ENCODE measurements at regions not wholly inside any gene's neighbourhood (a gene's known extent, or its start where the extent isn't known, plus 50 kb on each side); places are given as distances from the start of the nearest gene placed in this dataset.
"Not testable (repeated sequence)": the region's sequence is repeated elsewhere in the genome, so short reads cannot be mapped to it uniquely, and the experiment has no call there.

GRCh38 chr2:91685541-91685940 is 2994.1 kb downstream of the RPIA start:
- H3K4me3 ChIP-seq (ENCODE audit: low read depth, low read length); DNase-seq (ENCODE audit: low read depth): not testable (repeated sequence)

GRCh38 chr2:91686046-91686445 is 2994.6 kb downstream of the RPIA start:
- not testable (repeated sequence) for DNase-seq (ENCODE audit: low read depth); H3K4me3 ChIP-seq (ENCODE audit: low read depth, low read length)

Measured in NB4 (cell line).